GM23338 (cell line): ENCODE measurements at regions not wholly inside any gene's neighbourhood (a gene's known extent, or its start where the extent isn't known, plus 50 kb on each side); places are given as distances from the start of the nearest gene placed in this dataset.

ENCODE experiments used
- ATAC-seq: fragments of 200-7000 bp; cut with Tn5 transposase; 3 replicates; pipeline ENCODE4 v1.9.1; 2020
- DNase-seq: peaks from one replicate; pipeline ENCODE4 v3.0.0-alpha.2; 2015; ENCODE audit warnings: low spot score
- H2AFZ ChIP-seq: fragments of 200-600 bp; sonication (generic); 2 replicates; pipeline ENCODE4 v1.8.0; 2016; ENCODE audit warnings: antibody characterized with exemption, mild to moderate bottlenecking, moderate library complexity
- H3F3A ChIP-seq: fragments of 200-600 bp; sonication (generic); replicated peaks from 2 replicates; pipeline ENCODE4 v1.8.0; 2017; ENCODE audit warnings: antibody characterized with exemption, mixed run types, low read depth
- H3K27ac ChIP-seq: fragments of 200-600 bp; sonication (generic); 2 replicates; pipeline ENCODE4 v1.6.1; 2016; ENCODE audit warnings: low read depth
- H3K27me3 ChIP-seq: fragments of 200-600 bp; sonication (generic); 2 replicates; pipeline ENCODE4 v1.8.0; 2016; ENCODE audit warnings: mild to moderate bottlenecking, mixed run types, moderate library complexity; ENCODE audit not compliant: insufficient read depth
- H3K36me3 ChIP-seq: fragments of 200-600 bp; sonication (generic); 2 replicates; pipeline ENCODE4 v1.8.0; 2016; ENCODE audit warnings: mild to moderate bottlenecking; ENCODE audit not compliant: insufficient read depth
- H3K4me1 ChIP-seq: fragments of 200-600 bp; sonication (generic); 2 replicates; pipeline ENCODE4 v1.8.0; 2016; ENCODE audit warnings: mild to moderate bottlenecking, moderate library complexity; ENCODE audit not compliant: insufficient read depth
- H3K4me2 ChIP-seq: fragments of 200-600 bp; sonication (generic); 2 replicates; pipeline ENCODE4 v1.7.1; 2017; ENCODE audit warnings: mixed run types
- H3K4me3 ChIP-seq: fragments of 200-600 bp; sonication (generic); 2 replicates; pipeline ENCODE4 v1.6.1; 2016; ENCODE audit warnings: mixed run types
- H3K79me2 ChIP-seq: fragments of 200-600 bp; sonication (generic); replicated peaks from 2 replicates; pipeline ENCODE4 v1.8.0; 2017; ENCODE audit warnings: mild to moderate bottlenecking; ENCODE audit not compliant: insufficient read depth
- H3K9me2 ChIP-seq: fragments of 200-600 bp; sonication (generic); 2 replicates; pipeline ENCODE4 v1.8.0; 2017; ENCODE audit not compliant: insufficient read depth
- H4K20me1 ChIP-seq: fragments of 200-600 bp; sonication (generic); replicated peaks from 2 replicates; pipeline ENCODE4 v1.8.0; 2017; ENCODE audit warnings: mild to moderate bottlenecking; ENCODE audit not compliant: insufficient read depth
- H3K27ac Mint-ChIP-seq: 2 replicates; pipeline ENCODE4 v1.8.0; 2020; ENCODE audit warnings: inconsistent platforms, mild to moderate bottlenecking, moderate library complexity, mixed read lengths
- H3K27me3 Mint-ChIP-seq: 3 replicates; pipeline ENCODE4 v1.8.0; 2022; ENCODE audit warnings: low read depth, mild to moderate bottlenecking, moderate library complexity, mixed read lengths, inconsistent platforms; ENCODE audit not compliant: insufficient read depth, poor library complexity
- H3K36me3 Mint-ChIP-seq: 3 replicates; pipeline ENCODE4 v1.8.0; 2021; ENCODE audit warnings: low read depth, mild to moderate bottlenecking, inconsistent platforms, moderate library complexity, mixed read lengths
- H3K4me1 Mint-ChIP-seq: 3 replicates; pipeline ENCODE4 v1.8.0; 2020; ENCODE audit warnings: mild to moderate bottlenecking, inconsistent platforms, mixed read lengths
- H3K4me3 Mint-ChIP-seq: 3 replicates; pipeline ENCODE4 v1.8.0; 2021; ENCODE audit warnings: moderate library complexity, mild to moderate bottlenecking, inconsistent platforms, mixed read lengths
- H3K9me3 Mint-ChIP-seq: 3 replicates; pipeline ENCODE4 v1.8.0; 2020; ENCODE audit warnings: moderate library complexity, mild to moderate bottlenecking, inconsistent platforms, mixed read lengths
- CREB1 ChIP-seq: fragments of 250-450 bp; sonication (Bioruptor Pico); IDR thresholded peaks from 2 replicates; pipeline ENCODE4 v1.5.0; 2020; ENCODE audit warnings: low read depth, mild to moderate bottlenecking, moderate library complexity
- STAT1 ChIP-seq: IDR thresholded peaks from one replicate; pipeline ENCODE4 v1.6.1; 2016; ENCODE audit warnings: antibody characterized with exemption; ENCODE audit not compliant: unreplicated experiment
- ZNF114 ChIP-seq: fragments of 250-450 bp; sonication (Bioruptor Pico); IDR thresholded peaks from 2 replicates; pipeline ENCODE4 v1.5.0; 2020; ENCODE audit warnings: mild to moderate bottlenecking, moderate library complexity
- ZNF331 ChIP-seq: fragments of 250-450 bp; sonication (Bioruptor Pico); IDR thresholded peaks from 2 replicates; pipeline ENCODE4 v1.5.0; 2020; ENCODE audit warnings: low read depth, mild to moderate bottlenecking, moderate library complexity
- ZNF462 ChIP-seq: fragments of 250-450 bp; sonication (Bioruptor Pico); IDR thresholded peaks from 2 replicates; pipeline ENCODE4 v1.5.0; 2020; ENCODE audit warnings: mild to moderate bottlenecking, moderate library complexity
- TF ChIP-seq, protein P1 (sequence below), 2 experiments: fragments of 200-600 bp in 1 of 2; sonication (generic) in 1 of 2; conservative IDR thresholded peaks; 2 replicates each; pipeline versions ENCODE4 v1.5.1 to v1.6.1; 2016 to 2017; ENCODE audit warnings: antibody characterized with exemption in 2 of 2, low read depth in 2 of 2, mild to moderate bottlenecking in 2 of 2, moderate library complexity in 1 of 2

- Mint-ChIP-seq H3K4me3 (no peak overlapping the region), H3K4me1 (no peaks in the 10 kb centered on the region), H3K36me3 (peaks cover 26% of the 10 kb centered on the region), H3K9me3 (peaks cover 96% of the 10 kb centered on the region), H3K27me3 (peaks cover 2% of the 10 kb centered on the region), H3K27ac (no peak overlapping the region)
- Histone ChIP-seq H4K20me1 (no peaks in the 10 kb centered on the region), H3K36me3 (peaks cover 12% of the 10 kb centered on the region), H3K4me2 (no peak overlapping the region), H3K9me2 (no peaks in the 10 kb centered on the region), H2AFZ (no peak overlapping the region), H3K79me2 (no peaks in the 10 kb centered on the region), H3K4me1 (no peaks in the 10 kb centered on the region), H3K4me3 (no peak overlapping the region), H3K27ac (no peak overlapping the region), H3F3A (no peaks in the 10 kb centered on the region), H3K27me3 (no peaks in the 10 kb centered on the region)
- ATAC-seq (no peak), DNase-seq (no peak)
- TF ChIP-seq STAT1 (no peak), ZNF331 (CRISPR knock-in tag) (no peak), CREB1 (CRISPR knock-in tag) (no peak)
- TF ChIP-seq, protein P1, sequence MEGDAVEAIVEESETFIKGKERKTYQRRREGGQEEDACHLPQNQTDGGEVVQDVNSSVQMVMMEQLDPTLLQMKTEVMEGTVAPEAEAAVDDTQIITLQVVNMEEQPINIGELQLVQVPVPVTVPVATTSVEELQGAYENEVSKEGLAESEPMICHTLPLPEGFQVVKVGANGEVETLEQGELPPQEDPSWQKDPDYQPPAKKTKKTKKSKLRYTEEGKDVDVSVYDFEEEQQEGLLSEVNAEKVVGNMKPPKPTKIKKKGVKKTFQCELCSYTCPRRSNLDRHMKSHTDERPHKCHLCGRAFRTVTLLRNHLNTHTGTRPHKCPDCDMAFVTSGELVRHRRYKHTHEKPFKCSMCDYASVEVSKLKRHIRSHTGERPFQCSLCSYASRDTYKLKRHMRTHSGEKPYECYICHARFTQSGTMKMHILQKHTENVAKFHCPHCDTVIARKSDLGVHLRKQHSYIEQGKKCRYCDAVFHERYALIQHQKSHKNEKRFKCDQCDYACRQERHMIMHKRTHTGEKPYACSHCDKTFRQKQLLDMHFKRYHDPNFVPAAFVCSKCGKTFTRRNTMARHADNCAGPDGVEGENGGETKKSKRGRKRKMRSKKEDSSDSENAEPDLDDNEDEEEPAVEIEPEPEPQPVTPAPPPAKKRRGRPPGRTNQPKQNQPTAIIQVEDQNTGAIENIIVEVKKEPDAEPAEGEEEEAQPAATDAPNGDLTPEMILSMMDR (conservative IDR thresholded peaks at IDR 0.05; ENCODE audit: low read depth in 2 of 2), result no peak
These were observed 2409.2 kb downstream of the TP53TG3F start for GRCh38 chr16:35868630-35869029.

DNA sequence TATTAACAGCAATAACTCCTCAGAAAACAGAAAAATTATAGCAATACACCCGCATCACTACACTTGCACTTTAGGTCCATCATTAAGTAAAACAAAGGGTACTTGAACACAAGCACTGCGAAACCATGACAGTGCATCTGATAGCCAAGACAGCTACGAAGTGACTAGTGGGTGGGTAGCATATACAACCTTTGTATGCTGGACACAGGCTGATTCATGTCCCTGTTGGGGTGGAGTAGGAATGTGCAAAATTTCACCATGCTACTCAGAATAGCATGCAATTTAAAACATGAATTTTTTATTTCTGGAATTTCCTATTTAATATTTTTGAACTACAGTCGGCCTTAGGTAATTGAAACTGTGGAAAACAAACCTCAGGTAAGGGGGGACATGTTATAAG, 2414.1 kb downstream of the TP53TG3F start:
- H3F3A ChIP-seq, result no peaks in the 10 kb centered on the region
- Mint-ChIP-seq H3K27ac (no peak overlapping the region), H3K9me3 (peaks cover 91% of the 10 kb centered on the region), H3K4me3 (no peak overlapping the region), H3K36me3 (peaks cover 20% of the 10 kb centered on the region; the same call in 2 of the 3 replicates), H3K27me3 (no peaks in the 10 kb centered on the region), H3K4me1 (no peaks in the 10 kb centered on the region)
- TF ChIP-seq ZNF462 (no peak), ZNF331 (CRISPR knock-in tag) (no peak), ZNF114 (CRISPR knock-in tag) (no peak)
- H3K79me2 ChIP-seq, result no peaks in the 10 kb centered on the region
- no peak overlapping the region for H2AFZ ChIP-seq
- H3K27me3 ChIP-seq, result no peaks in the 10 kb centered on the region
- no peak overlapping the region for H3K27ac ChIP-seq
- H4K20me1 ChIP-seq, result no peaks in the 10 kb centered on the region
- no peaks in the 10 kb centered on the region for H3K9me2 ChIP-seq
- H3K4me3 ChIP-seq, result no peak overlapping the region
- H3K36me3 ChIP-seq, result peaks cover 6% of the 10 kb centered on the region
- DNase-seq, result no peak
- H3K4me1 ChIP-seq, result no peaks in the 10 kb centered on the region
- H3K4me2 ChIP-seq, result no peak overlapping the region
- no peak for ATAC-seq
